ENCODE measurements at regions not wholly inside any gene's neighbourhood (a gene's known extent, or its start where the extent isn't known, plus 50 kb on each side); places are given as distances from the start of the nearest gene placed in this dataset.

GRCh38 chr2:133732982-133733900 is 165.0 kb upstream of the NCKAP5 start:
- H3K79me2 ChIP-seq (ENCODE audit: insufficient read depth, low read length), result no peaks in the 10 kb centered on the region
- H3K9ac ChIP-seq (ENCODE audit: low read length), result no peak overlapping the region
- CTCF ChIA-PET, result no interaction called here
- no peaks in the 10 kb centered on the region for H3K4me1 ChIP-seq (ENCODE audit: control insufficient read depth in 1 of 2, insufficient read depth in 2 of 2, low read length in 2 of 2)
- POLR2A ChIA-PET, result no interaction called here
- no peak overlapping the region for H3K4me3 ChIP-seq (replicated peaks in 1 of 2; ENCODE audit: low read depth in 1 of 2, low read length in 2 of 2)
- H3K36me3 ChIP-seq (ENCODE audit: control insufficient read depth in 1 of 2, insufficient read depth in 2 of 2, low read length in 2 of 2), result no peaks in the 10 kb centered on the region
- no peaks in the 10 kb centered on the region for H4K20me1 ChIP-seq (ENCODE audit: insufficient read depth)
- BruUV-seq (replicated peaks), result no TSS peak
- ATAC-seq, result no peak
- H3K4me2 ChIP-seq (ENCODE audit: low read length), result no peak overlapping the region
- no peaks in the 10 kb centered on the region for H3K9me2 ChIP-seq (ENCODE audit: insufficient read depth)
- DNase-seq (ENCODE audit: low read depth, low spot score), result no peak
- RAD21 ChIA-PET (ENCODE audit: low non-redundant PET in 1 of 2, low total read pairs in 2 of 2, uncharacterized antibody in 2 of 2, unreplicated experiment in 2 of 2), result no interaction called here
- intact Hi-C loops (cut with micrococcal nuclease), result no loop called here
- H3K27ac ChIP-seq (ENCODE audit: low read depth, low read length), result no peak overlapping the region
- no peaks in the 10 kb centered on the region for H3K9me3 ChIP-seq (ENCODE audit: control insufficient read depth in 1 of 2, insufficient read depth in 1 of 2, low read depth in 1 of 2, low read length in 2 of 2)
- TF ChIP-seq RAD21 (IDR thresholded peaks at IDR 0.05; ENCODE audit: low read depth), result no peak
- TF ChIP-seq SRF (IDR thresholded peaks at IDR 0.05; ENCODE audit: low read depth), result no peak
- TF ChIP-seq, protein P1, sequence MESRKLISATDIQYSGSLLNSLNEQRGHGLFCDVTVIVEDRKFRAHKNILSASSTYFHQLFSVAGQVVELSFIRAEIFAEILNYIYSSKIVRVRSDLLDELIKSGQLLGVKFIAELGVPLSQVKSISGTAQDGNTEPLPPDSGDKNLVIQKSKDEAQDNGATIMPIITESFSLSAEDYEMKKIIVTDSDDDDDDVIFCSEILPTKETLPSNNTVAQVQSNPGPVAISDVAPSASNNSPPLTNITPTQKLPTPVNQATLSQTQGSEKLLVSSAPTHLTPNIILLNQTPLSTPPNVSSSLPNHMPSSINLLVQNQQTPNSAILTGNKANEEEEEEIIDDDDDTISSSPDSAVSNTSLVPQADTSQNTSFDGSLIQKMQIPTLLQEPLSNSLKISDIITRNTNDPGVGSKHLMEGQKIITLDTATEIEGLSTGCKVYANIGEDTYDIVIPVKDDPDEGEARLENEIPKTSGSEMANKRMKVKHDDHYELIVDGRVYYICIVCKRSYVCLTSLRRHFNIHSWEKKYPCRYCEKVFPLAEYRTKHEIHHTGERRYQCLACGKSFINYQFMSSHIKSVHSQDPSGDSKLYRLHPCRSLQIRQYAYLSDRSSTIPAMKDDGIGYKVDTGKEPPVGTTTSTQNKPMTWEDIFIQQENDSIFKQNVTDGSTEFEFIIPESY (IDR thresholded peaks at IDR 0.05; ENCODE audit: extremely low read depth, insufficient replicate concordance, low read length), result no peak
- TF ChIP-seq TCF7L2 (IDR thresholded peaks at IDR 0.05; ENCODE audit: borderline replicate concordance, extremely low read depth, insufficient read depth, insufficient read length), result no peak
- TF ChIP-seq ATF3 (IDR thresholded peaks at IDR 0.05), result no peak
- TF ChIP-seq EGR1 (IDR thresholded peaks at IDR 0.05; ENCODE audit: low read depth), result no peak
- TF ChIP-seq POLR2AphosphoS5 (IDR thresholded peaks at IDR 0.05; ENCODE audit: low read depth, low read length), result no peak
- no peak for TF ChIP-seq YY1 (IDR thresholded peaks at IDR 0.05; ENCODE audit: extremely low read depth, insufficient replicate concordance, low read depth, low read length)
- TF ChIP-seq POLR2A (IDR thresholded peaks at IDR 0.05; ENCODE audit: borderline replicate concordance, extremely low read depth, insufficient read depth, insufficient read length), result no peak
- TF ChIP-seq JUND (IDR thresholded peaks at IDR 0.05), result no peak
- TF ChIP-seq CEBPB (IDR thresholded peaks at IDR 0.05; ENCODE audit: low read depth), result no peak
- TF ChIP-seq MAX (IDR thresholded peaks at IDR 0.05), result no peak
- no peak for TF ChIP-seq SP1 (IDR thresholded peaks at IDR 0.05; ENCODE audit: low read depth)
- no peak for TF ChIP-seq ZNF274 (IDR thresholded peaks at IDR 0.05; ENCODE audit: low read depth, low read length)
- TF ChIP-seq EZH2 (IDR thresholded peaks at IDR 0.05), result no peak
- TF ChIP-seq FOSL1 (IDR thresholded peaks at IDR 0.05; ENCODE audit: low read depth), result no peak
- TF ChIP-seq CBX3 (IDR thresholded peaks at IDR 0.05; ENCODE audit: low read depth), result no peak
- no peak for TF ChIP-seq REST (IDR thresholded peaks at IDR 0.05; ENCODE audit: low read depth)
- TF ChIP-seq ZFX (IDR thresholded peaks at IDR 0.05), result no peak
- no peak overlapping the region for H2AFZ ChIP-seq (ENCODE audit: low read depth, low read length, poor library complexity, severe bottlenecking)
- no peaks in the 10 kb centered on the region for H3K27me3 ChIP-seq (ENCODE audit: insufficient read depth, low read length)
